ENCODE measurements at regions not wholly inside any gene's neighbourhood (a gene's known extent, or its start where the extent isn't known, plus 50 kb on each side); places are given as distances from the start of the nearest gene placed in this dataset.
"Not testable (repeated sequence)": the region's sequence is repeated elsewhere in the genome, so short reads cannot be mapped to it uniquely, and the experiment has no call there.

DNA sequence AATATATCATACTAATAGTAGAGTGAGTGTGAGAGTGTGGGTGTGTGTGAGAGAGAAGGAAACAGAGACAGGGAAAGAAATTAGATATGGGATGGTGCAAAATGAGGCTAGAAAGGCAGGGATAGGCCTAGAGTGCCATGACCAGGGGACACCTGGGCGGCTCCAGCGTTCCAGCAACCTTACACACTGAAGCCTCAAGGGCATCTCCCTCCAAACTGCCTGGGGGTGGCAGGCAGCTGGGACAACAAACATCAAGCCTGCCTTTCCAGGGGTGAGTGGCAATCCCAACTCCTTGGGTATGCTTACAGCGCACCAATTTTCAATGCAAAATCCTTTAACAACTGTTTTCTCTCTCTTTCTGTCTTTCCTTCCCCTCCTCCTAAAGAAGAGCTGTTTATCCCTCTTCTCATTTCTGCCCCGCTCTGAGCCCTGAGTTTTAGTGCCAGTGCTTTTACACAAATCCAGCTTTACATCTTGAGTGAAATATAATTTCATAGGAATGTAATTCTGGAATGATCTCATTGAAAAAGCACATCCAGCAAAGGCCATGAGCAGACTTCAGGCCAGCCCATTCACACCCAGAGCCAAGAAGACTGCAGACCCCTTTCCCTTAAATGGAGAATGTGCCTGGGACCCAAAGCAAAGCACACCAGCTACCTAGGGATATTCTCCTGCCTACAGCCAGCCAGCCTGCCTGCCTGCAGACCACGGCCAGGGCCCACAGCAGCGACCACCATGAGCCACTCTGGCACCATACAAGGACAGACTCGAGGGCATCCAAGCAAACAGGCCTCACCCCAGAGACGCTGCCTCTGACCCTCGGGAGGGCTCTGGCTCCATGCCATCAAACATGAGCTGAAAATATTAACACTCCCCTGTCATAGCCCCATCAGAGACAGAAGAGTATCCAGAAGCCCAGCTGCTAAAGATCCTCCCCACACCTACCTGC is 90.3 kb downstream of the RPL27A start:
- no peak for DNase-seq (ENCODE audit: low read depth, low spot score)

DNA sequence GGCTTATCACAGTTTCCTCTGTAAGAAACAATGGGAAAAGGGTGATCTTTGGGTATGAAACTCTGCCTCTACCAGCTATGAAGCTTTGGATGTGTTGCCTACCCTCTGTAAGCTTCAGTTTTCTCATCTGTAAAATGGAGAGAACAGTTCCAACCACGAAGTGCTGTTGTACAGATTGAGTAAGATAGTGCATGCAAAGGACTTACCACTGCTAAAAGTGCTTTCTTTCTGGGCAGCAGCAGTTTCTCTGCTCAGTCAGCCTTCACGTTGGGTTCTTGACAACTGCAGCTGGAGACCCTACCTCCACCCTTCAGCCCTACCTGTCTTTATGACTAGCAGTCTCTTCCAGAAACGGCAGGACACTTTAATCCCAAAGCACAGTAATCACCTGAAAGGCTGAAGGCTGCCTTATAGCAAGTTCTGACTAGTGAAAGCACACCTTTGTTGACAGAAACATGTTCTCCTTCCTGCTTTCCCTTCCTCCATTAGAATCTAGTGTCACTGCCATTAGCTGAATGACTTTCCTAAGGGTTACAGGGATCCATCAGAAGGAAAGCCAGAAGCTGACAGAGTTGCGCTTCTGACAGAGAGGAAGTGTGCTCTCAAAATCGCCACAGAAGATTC is 91.4 kb downstream of the RPL27A start:
- DNase-seq (ENCODE audit: low read depth, low spot score), result no peak

DNA sequence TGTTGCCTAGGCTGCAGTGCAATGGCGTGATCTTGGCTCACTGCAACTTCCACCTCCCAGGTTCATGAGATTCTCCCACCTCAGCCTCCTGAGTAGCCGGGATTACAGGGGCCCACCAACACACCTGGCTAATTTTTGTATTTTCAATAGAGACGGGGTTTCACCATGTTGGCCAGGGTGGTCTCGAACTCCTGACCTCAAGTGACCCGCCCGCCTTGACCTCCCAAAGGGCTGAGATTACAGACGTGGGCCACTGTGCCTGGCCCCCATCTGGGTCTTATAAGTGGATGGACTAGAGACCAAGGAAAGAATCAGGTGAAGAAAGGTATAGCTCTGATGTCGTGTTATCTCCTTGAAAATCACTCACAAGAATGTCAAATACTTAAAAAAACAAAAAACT is 92.3 kb downstream of the RPL27A start:
- not testable (repeated sequence) for DNase-seq (ENCODE audit: low read depth, low spot score)

DNA sequence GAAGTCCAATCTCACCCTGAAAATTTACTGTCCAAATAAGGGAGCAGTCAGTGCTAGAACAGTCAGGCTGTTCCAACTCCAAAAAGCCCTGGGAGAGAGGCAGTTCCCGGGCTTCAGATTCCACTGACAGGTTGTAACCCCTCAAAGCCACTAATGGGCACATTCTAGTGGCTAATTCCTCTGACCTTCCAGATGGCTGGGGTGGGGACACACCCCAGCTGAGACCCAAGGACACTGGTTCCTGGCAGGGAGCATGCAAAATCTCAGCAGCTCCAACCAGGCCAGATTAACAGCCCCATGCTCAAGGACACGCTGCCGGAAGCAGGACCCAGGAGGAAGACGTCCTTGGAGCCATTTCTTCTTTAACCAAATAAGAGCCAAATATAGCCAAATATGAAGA is 92.7 kb downstream of the RPL27A start:
- no peak for DNase-seq (ENCODE audit: low read depth, low spot score)

DNA sequence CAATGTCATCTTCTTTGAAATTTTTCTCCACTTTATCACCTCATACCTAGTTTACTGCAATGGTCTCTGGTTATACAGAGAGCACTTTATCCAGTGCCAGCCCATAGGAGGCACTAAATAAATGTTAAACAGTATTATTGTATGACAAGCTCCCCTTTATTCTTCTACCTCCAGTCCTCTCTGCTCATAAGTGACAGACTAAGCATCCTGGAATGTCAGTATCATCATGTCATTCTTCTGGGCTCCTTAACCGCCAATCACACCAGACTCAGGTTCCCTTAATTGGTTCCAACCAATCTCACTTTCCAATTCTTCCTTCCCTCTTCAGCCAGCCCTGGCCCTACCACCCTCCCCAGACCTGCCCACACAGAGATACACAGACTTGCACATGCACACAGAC is 93.1 kb downstream of the RPL27A start:
- DNase-seq (ENCODE audit: low read depth, low spot score), result no peak

DNA sequence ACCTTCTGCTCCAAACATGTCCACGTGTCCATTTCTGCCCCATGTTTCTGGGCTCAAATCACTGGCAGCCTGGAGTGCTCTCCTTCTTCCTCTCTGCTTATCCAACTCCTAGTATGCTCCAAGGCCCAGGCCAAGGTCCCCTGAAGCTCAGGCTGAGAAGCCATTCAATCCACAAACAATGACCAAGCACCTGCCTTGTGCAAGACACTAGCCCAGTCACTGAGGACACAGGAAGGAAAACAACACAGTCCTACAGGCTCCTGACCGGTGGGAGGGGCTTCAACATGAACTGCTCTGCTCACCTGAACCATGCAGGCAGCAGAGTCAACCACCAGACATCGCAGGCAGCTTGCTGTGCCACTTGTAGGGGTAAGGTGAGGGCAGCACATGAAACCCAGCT is 93.6 kb downstream of the RPL27A start:
- DNase-seq (ENCODE audit: low read depth, low spot score), result no peak

DNA sequence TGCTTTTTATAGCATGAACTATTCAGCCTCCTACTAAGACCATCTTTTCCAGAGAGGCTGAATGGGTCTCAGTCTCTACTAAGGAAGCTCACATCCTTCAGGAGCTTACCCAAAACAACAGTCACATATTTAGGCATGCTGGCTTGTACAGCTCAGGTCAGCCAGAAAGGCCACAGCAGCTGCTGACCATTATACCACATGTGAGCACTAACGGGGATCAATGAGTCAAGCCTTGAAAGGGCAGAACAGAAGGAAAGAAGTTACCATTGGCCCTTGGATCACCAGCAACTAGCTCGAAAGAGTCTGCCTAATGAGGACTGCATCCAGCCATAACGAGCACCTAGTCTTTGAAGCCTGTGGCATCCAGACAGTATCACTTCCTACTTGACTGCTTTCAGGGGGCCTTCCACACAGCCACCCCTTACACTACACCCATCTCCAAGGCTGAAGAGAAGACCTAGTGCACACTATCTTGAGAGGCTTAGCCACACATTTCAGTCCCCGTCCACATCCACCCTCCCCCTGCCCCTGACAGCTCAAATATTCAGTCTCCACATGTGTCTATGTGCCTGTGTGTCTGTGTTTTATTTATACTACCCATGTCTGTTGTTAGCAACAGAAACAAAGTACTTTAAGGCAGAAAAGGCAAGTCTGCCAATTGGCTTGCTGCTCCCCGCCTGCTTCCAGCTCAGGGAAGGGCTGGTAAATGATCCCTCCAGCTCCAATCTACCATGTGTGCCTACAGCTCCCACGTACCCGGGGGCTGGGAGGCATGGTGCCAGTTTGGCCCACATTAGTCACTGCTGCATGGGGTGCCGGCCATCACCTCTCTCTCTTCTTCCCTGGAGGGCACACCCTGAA is 95.5 kb downstream of the RPL27A start:
- DNase-seq (ENCODE audit: low read depth, low spot score), result no peak

DNA sequence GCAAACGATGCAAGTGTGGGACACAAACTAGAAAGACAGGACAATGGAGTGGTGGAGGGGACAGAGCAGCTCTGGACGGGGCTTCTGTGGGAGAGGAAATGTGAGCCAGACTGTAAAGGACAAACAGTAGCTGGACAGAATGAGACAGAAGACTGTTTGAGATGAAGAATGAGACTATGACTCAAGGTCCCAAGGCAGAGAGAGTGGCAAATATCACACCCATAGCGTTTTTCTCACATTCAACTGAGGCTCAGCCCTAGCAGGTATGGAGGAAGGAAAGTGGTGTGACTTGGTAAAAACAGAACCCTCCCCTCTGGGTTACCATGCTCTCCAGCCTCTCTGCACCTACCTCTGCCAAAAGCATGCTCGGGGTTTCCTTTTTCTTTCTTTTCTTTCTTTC is 96.5 kb downstream of the RPL27A start:
- DNase-seq (ENCODE audit: low read depth, low spot score), result no peak

DNA sequence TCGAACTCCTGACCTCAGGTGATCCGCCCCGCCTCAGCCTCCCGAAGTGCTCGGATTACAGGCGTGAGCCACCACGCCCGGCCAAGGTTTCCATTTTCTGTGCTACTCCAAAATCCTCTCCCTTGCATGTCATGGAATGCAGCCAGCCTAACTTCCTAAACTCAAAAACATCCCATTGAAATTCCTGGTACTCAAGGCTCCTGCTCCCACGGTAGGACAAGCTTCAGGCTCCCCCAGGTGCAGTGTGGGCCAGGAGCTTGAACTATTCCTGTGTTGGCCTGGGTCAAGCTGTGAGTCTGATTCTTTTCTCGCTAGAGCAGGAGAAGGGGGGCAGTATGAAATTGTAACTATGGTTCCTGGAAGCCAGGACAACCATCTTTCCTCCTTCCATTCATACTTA is 97.1 kb downstream of the RPL27A start:
- DNase-seq (ENCODE audit: low read depth, low spot score), result no peak

DNA sequence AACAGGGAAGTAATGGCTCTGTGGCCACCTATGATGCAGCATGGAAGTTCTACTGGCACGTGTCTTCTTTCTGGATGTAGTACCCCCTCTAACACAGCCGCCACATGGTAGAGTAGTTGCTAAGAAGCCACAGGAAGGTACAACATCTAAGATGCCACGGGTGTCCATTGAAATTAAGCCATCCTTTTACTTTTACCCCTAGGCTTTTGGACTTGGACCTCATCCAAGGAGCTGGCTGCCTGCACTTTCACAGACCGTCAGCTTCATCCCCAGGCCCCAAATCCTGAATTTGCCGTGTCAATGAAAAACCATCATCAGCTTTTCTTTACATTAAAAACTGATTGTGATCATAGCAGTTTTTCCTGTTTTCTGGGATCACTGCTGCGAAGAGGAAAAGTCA is 102.4 kb downstream of the RPL27A start:
- DNase-seq (ENCODE audit: low read depth, low spot score), result no peak

DNA sequence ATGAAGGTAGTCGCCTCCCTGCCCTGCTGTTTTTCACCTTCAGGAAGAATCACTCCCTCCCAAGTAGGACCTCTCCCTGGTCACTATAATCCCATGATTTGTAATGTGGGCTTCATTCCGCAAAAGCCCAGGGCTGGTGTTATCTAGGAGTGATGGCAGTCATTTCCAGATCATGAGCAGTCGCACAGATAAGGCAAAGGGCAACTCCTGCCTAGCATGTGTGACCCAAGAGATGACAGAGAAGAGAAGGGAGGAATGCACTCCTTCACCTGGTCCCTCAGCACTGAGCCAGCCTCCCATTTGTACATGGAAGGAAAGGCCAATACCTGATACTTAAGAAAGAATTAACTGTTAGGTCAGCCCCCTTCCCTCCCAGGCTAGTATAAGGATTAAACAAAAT is 102.9 kb downstream of the RPL27A start:
- DNase-seq (ENCODE audit: low read depth, low spot score), result no peak

DNA sequence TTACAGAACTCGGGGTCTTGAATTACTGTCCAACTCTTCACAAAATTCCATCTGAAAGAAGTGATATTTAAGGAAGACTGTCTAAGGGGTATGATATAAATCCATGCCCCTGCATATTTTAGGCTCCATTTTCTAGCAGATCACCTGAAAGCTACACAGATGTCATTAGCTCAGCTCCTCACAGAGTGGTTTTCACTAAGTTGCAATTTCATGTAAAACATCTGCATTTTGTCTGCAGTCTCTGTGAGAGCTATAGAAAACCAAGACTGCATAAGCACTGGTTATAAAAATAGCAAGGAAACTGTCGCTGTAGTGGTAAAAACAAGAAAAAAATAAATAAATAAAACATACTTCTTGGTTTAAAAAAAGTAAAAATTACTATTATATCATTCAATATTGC is 103.4 kb downstream of the RPL27A start:
- DNase-seq (ENCODE audit: low read depth, low spot score), result no peak

DNA sequence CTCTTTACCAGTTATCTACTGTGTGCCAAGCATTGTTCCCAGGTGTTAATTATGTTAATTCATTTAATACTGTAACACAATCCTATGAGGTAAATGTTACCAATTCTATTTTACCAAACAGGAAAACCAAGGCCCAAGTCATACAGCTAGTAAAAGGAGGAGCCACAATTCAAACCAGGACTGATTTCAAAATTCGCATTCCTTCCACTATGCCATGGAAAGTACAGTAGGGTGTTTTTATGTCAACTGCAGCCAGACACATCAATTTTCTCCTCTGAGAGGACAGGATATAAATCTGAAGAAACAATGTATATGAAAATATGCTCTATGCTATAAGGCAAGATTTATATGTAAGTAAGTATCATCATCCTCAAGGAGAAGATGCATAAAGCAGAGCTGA is 104.3 kb downstream of the RPL27A start:
- no peak for DNase-seq (ENCODE audit: low read depth, low spot score)

DNA sequence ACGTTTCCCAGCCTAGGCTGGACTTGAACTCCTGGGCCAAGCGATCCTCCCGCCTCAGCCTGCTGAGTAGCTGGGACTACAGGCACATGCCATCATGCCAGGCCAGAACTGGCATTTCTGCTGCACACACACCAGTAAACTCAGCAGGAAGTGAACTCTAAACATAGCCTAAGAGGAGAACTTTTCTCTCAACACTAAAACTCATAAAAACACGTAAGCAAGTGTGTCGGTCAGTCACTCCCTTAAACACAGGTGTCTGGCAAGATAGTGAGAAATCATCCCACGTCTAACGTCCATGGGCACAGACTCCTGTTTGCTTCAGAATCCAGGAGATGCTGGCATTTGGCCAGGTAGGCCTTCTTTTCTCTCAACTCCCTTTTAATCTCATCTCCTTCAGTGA is 104.8 kb downstream of the RPL27A start:
- DNase-seq (ENCODE audit: low read depth, low spot score), result no peak

DNA sequence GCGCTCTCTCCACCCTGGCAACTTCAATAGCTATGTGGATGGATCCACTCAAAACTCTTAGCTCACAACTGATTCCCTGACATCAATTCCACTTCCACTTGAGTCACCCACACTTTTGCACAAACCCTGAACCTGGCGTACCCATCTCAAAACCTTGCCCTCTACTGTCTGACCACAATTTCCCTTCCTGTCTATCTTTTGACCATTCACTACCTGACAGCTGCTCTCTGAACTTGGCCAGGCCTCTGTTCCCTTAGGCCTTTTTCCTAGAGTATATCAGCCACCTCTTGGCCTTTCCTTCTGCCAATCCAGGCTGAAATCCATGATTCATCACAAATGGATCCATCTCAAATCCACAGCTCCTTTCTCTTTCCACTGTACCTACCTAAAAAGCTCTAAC is 106.0 kb downstream of the RPL27A start:
- DNase-seq (ENCODE audit: low read depth, low spot score), result no peak

DNA sequence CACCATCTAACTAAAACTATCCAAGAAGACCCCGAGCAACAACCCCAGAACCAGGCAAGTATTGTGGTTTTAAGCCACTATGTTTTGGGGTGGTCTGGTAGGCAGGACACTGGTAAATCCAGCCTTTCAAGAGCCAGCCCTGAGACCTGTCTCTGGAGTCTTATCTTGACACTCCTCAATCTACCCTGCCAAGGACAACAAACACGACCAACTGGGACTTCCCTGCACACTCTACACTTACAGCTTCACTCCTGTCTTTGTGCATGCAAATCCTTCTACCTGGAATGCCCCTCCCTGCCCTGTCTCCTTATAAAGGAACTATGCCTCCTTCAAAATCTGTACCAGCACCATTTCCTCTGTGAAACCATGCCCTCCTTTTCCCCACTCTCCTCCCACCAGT is 107.3 kb downstream of the RPL27A start:
- DNase-seq (ENCODE audit: low read depth, low spot score), result no peak

DNA sequence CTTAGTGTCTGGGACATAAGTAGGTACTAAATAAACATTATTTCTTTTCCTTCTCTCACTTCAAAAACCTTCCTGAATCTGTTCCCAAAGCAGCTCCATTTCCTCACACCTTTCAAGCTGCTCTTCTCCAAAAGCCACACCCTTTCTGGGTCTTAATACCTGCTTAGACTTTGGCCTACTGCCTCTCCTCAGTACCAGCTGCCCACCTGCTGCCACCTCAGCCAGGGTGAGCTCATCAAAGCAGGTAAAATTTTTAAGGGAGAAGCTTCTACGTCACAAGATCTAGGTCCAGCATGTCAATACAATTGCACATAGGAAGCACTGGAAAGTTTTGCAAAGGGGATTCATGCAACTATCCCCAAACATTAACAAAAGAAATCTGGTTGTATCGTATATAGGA is 108.4 kb downstream of the RPL27A start:
- no peak for DNase-seq (ENCODE audit: low read depth, low spot score)

DNA sequence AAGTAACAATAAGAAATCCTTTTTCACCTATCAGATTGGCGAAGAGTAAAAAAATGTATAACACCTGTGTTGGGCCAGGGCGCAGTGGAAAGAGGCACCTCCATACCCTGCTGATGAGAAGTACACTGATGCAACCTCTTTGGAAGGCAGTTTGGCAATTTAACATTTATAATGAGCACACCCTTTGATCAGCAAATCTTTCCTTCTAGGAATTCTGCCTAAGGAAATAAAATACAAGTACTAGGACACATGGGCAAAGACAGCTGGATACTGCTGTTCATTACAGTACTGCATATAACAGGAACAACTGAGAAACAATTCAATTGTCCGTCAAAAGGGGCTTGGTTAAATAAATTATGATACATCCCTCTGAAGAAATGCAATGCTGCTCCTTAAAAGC is 110.1 kb downstream of the RPL27A start:
- DNase-seq (ENCODE audit: low read depth, low spot score), result no peak

DNA sequence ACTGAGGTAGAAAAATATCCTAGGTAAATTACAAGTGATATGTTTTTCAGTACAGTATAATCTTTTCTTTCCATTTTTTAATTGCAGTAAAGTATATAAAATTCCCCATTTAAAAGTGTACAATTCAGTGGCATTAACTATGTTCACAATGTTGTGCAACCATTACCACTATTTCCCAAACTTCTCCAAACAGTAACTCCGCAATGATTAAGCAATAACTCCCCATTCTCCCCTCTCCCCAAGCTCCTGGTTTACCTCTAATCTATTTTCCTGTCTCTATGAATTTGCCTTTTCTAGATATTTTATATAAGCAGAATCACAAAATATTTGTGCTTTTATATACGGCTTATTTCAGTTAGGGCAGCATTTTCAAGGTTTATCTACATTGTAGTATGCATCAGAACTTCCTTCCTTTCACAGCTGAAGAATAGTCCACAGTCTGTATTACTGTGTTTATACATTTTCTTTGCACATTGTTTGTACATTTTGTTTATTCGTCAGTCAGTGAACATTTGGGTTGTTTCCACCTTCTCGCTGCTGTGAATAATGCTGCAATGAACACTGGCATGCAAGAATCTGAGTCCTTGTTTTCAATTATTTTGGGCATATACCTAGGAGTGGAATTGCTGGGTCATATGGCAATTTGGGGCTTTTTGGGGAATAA is 110.7 kb downstream of the RPL27A start:
- no peak for DNase-seq (ENCODE audit: low read depth, low spot score)

DNA sequence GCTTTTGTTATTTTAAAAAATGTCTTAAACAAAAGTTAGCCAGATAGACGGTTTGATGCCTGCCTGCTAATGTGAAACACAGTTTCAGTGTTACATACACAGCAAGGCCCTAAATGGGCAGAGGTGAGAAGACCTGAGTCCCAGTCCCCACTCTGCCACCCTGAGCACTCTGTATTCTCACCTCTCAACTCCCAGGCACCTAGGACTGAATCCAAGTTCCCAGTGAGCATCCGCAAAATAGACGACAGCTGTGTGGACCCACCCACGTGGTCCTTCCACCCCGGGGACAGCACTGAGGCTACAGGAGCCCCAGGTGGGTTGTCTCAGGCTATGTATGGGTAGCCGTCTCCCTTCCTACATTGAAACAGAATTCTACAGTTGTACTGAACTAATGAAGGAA is 111.5 kb downstream of the RPL27A start:
- no peak for DNase-seq (ENCODE audit: low read depth, low spot score)

DNA sequence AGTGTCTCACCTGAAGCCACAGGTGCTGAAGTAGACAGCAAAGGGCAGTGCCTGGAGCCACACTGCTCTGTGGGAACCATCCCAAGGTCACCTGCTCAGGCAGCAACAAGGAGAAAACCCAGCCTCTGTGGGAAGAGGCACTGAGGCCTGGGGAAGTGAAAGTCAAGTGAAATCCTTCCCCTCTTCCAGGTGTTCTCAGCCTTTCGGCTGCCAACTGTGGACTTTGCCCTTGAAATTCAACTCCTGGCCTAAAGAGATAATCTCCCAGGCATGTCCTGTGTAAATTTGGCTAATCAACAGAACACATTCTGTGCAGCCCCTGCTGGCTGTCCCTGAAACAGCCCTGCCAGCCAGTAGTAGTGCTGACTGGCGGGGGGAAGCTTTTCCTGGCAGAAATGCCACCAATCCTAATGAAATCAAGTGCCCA is 112.1 kb downstream of the RPL27A start:
- no peak for DNase-seq (ENCODE audit: low read depth, low spot score)

DNA sequence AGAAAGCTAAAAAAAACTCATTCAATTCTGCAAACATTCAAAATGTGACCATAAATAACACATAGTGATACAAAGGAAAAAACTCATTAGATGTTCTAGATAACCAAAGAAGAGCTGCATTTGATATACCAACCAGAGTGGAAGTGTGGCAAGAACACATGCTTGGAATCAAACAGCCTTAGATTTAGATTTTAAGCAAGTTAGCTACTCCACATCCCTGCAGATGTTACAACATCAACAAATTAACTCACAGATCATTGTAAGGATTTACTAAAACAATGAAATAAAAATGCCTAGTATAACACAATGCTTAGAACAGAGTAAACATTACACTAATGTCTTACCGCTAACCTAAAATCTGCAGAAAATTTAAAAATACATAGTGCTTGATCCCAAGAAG is 114.0 kb upstream of the AKIP1 start:
- no peak for DNase-seq (ENCODE audit: low read depth, low spot score)
